ENCODE measurements at regions not wholly inside any gene's neighbourhood (a gene's known extent, or its start where the extent isn't known, plus 50 kb on each side); places are given as distances from the start of the nearest gene placed in this dataset.

GRCh38 chr15:59838900-59839299 lies 149.8 kb upstream of the BNIP2 start:
- Mint-ChIP-seq H3K4me1 (peaks cover 10 to 58% (median 44%) of the 10 kb centered on the region in 7 donors), H3K27me3 (peaks cover 0 to 12% (median 0%) of the 10 kb centered on the region in 5 donors), H3K9me3 (peaks cover 0 to 9% (median 0%) of the 10 kb centered on the region in 11 donors), H3K4me3 (peak overlapping the region; percentile 27 to 67 (median 62)), H3K36me3 (peaks cover 0 to 9% (median 0%) of the 10 kb centered on the region in 5 donors), H3K27ac (peak overlapping the region in 8 of 9 donors; percentile 33 to 84 (median 64))
- POLR2A ChIA-PET, result interaction anchor here (0.5 kb wide), 1 partner anchor 688 kb away, joined by 3 read pairs; no protein-coding TSS in a partner anchor
- DNase-seq (peak in 2 of 9 donors; percentile 11 to 19), ATAC-seq (peak; percentile 24)
- no peak overlapping the region for H3K27ac ChIP-seq (ENCODE audit: low read depth, low read length)
- intact Hi-C loops (cut with micrococcal nuclease), result loop anchor here in 1 of 2 donors (2.0 to 5.0 kb wide), 2 partner anchors 37 to 50 kb away; no protein-coding TSS in a partner anchor
- H3K9me3 ChIP-seq (ENCODE audit: control insufficient read depth in 2 of 3, low read length in 3 of 3), result no peaks in the 10 kb centered on the region
- no peaks in the 10 kb centered on the region for H3K27me3 ChIP-seq (ENCODE audit: control insufficient read depth in 2 of 2, insufficient read depth in 2 of 2, low read length in 2 of 2)
- CTCF ChIA-PET, result interaction anchor here (0.9 kb wide), 1 partner anchor 80 kb away, joined by 3 read pairs; no protein-coding TSS in a partner anchor
- peaks cover 0 to 14% of the 10 kb centered on the region in 2 donors for H3K4me1 ChIP-seq (ENCODE audit: control insufficient read depth in 2 of 2, insufficient read depth in 2 of 2, low read length in 2 of 2)
- H3K4me3 ChIP-seq (ENCODE audit: low read length), result no peak overlapping the region
- no peaks in the 10 kb centered on the region for H3K36me3 ChIP-seq (ENCODE audit: control insufficient read depth in 2 of 3, insufficient read depth in 3 of 3, low read length in 3 of 3)

- Mint-ChIP-seq H3K9me3 (peaks cover 0 to 3% (median 0%) of the 10 kb centered on the region in 11 donors), H3K4me1 (peaks cover 10 to 61% (median 44%) of the 10 kb centered on the region in 7 donors), H3K27ac (peak overlapping the region in 1 of 9 donors; percentile 17), H3K4me3 (no peak overlapping the region), H3K36me3 (peaks cover 0 to 6% (median 0%) of the 10 kb centered on the region in 5 donors), H3K27me3 (peaks cover 0 to 1% (median 0%) of the 10 kb centered on the region in 5 donors)
- no peaks in the 10 kb centered on the region for H3K36me3 ChIP-seq (ENCODE audit: control insufficient read depth in 2 of 3, insufficient read depth in 3 of 3, low read length in 3 of 3)
- ATAC-seq (no peak), DNase-seq (no peak)
- CTCF ChIA-PET, result interaction anchor here (1.5 kb wide), 1 partner anchor 80 kb away, joined by 4 read pairs; no protein-coding TSS in a partner anchor
- peaks cover 0 to 14% of the 10 kb centered on the region in 2 donors for H3K4me1 ChIP-seq (ENCODE audit: control insufficient read depth in 2 of 2, insufficient read depth in 2 of 2, low read length in 2 of 2)
- intact Hi-C loops (cut with micrococcal nuclease), result loop anchor here in 1 of 2 donors (5.0 kb wide), 1 partner anchor 33 kb away; no protein-coding TSS in a partner anchor
- no peak overlapping the region for H3K27ac ChIP-seq (ENCODE audit: low read depth, low read length)
- no peak overlapping the region for H3K4me3 ChIP-seq (ENCODE audit: low read length)
- H3K9me3 ChIP-seq (ENCODE audit: control insufficient read depth in 2 of 3, low read length in 3 of 3), result no peaks in the 10 kb centered on the region
- POLR2A ChIA-PET, result interaction anchor here (0.6 kb wide), 1 partner anchor 12 kb away, joined by 3 read pairs; no protein-coding TSS in a partner anchor
- H3K27me3 ChIP-seq (ENCODE audit: control insufficient read depth in 2 of 2, insufficient read depth in 2 of 2, low read length in 2 of 2), result no peaks in the 10 kb centered on the region
These were observed 146.7 kb upstream of the BNIP2 start for GRCh38 chr15:59835776-59836175.

- intact Hi-C loops (cut with micrococcal nuclease), result no loop called here
- ChIA-PET POLR2A (interaction anchor here (0.5 kb wide), 1 partner anchor 15 kb away, joined by 3 read pairs; no protein-coding TSS in a partner anchor), CTCF (interaction anchor here (1.5 kb wide), 1 partner anchor 82 kb away, joined by 4 read pairs; no protein-coding TSS in a partner anchor)
- H3K36me3 ChIP-seq (ENCODE audit: control insufficient read depth in 2 of 3, insufficient read depth in 3 of 3, low read length in 3 of 3), result no peaks in the 10 kb centered on the region
- Mint-ChIP-seq H3K4me3 (peak overlapping the region in 2 of 10 donors; percentile 4 to 46), H3K27me3 (peaks cover 0 to 9% (median 0%) of the 10 kb centered on the region in 5 donors), H3K27ac (peak overlapping the region in 1 of 9 donors; percentile 55), H3K36me3 (peaks cover 0 to 6% (median 0%) of the 10 kb centered on the region in 5 donors), H3K4me1 (peaks cover 10 to 52% (median 36%) of the 10 kb centered on the region in 7 donors), H3K9me3 (peaks cover 0 to 1% (median 0%) of the 10 kb centered on the region in 11 donors)
- ATAC-seq, result no peak
- no peaks in the 10 kb centered on the region for H3K27me3 ChIP-seq (ENCODE audit: control insufficient read depth in 2 of 2, insufficient read depth in 2 of 2, low read length in 2 of 2)
- H3K4me1 ChIP-seq (ENCODE audit: control insufficient read depth in 2 of 2, insufficient read depth in 2 of 2, low read length in 2 of 2), result peaks cover 0 to 14% of the 10 kb centered on the region in 2 donors
- no peaks in the 10 kb centered on the region for H3K9me3 ChIP-seq (ENCODE audit: control insufficient read depth in 2 of 3, low read length in 3 of 3)
- H3K27ac ChIP-seq (ENCODE audit: low read depth, low read length), result no peak overlapping the region
- DNase-seq, result no peak
- no peak overlapping the region for H3K4me3 ChIP-seq (ENCODE audit: low read length)
These were observed 145.4 kb upstream of the BNIP2 start for GRCh38 chr15:59834528-59834927.

GRCh38 chr15:59833366-59833765 lies 144.2 kb upstream of the BNIP2 start:
- peaks cover 0 to 6% (median 0%) of the 10 kb centered on the region in 5 donors for H3K36me3 Mint-ChIP-seq
- intact Hi-C loops (cut with micrococcal nuclease), result no loop called here
- Histone ChIP-seq H3K27me3 (ENCODE audit: control insufficient read depth in 2 of 2, insufficient read depth in 2 of 2, low read length in 2 of 2) (no peaks in the 10 kb centered on the region), H3K36me3 (ENCODE audit: control insufficient read depth in 2 of 3, insufficient read depth in 3 of 3, low read length in 3 of 3) (no peaks in the 10 kb centered on the region), H3K4me3 (ENCODE audit: low read length) (no peak overlapping the region), H3K9me3 (ENCODE audit: control insufficient read depth in 2 of 3, low read length in 3 of 3) (no peaks in the 10 kb centered on the region), H3K4me1 (ENCODE audit: control insufficient read depth in 2 of 2, insufficient read depth in 2 of 2, low read length in 2 of 2) (peaks cover 0 to 6% of the 10 kb centered on the region in 2 donors), H3K27ac (ENCODE audit: low read depth, low read length) (no peak overlapping the region)
- H3K9me3 Mint-ChIP-seq, result peaks cover 0 to 1% (median 0%) of the 10 kb centered on the region in 11 donors
- DNase-seq (no peak), ATAC-seq (no peak)
- H3K4me3 Mint-ChIP-seq, result no peak overlapping the region
- peaks cover 3 to 43% (median 27%) of the 10 kb centered on the region in 7 donors for H3K4me1 Mint-ChIP-seq
- POLR2A ChIA-PET, result no interaction called here
- CTCF ChIA-PET, result no interaction called here
- peaks cover 0 to 17% (median 0%) of the 10 kb centered on the region in 5 donors for H3K27me3 Mint-ChIP-seq
- no peak overlapping the region for H3K27ac Mint-ChIP-seq

GRCh38 chr15:59830873-59831272 lies 141.8 kb upstream of the BNIP2 start:
- Mint-ChIP-seq H3K36me3 (peaks cover 0 to 4% (median 0%) of the 10 kb centered on the region in 5 donors), H3K9me3 (no peaks in the 10 kb centered on the region), H3K4me1 (peaks cover 0 to 23% (median 13%) of the 10 kb centered on the region in 7 donors), H3K27me3 (peaks cover 0 to 32% (median 0%) of the 10 kb centered on the region in 5 donors), H3K27ac (peak overlapping the region in 1 of 9 donors; percentile 25), H3K4me3 (no peak overlapping the region)
- CTCF ChIA-PET, result no interaction called here
- POLR2A ChIA-PET, result no interaction called here
- intact Hi-C loops (cut with micrococcal nuclease), result no loop called here
- Histone ChIP-seq H3K27me3 (ENCODE audit: control insufficient read depth in 2 of 2, insufficient read depth in 2 of 2, low read length in 2 of 2) (no peaks in the 10 kb centered on the region), H3K4me1 (ENCODE audit: control insufficient read depth in 2 of 2, insufficient read depth in 2 of 2, low read length in 2 of 2) (no peaks in the 10 kb centered on the region), H3K4me3 (ENCODE audit: low read length) (no peak overlapping the region), H3K36me3 (ENCODE audit: control insufficient read depth in 2 of 3, insufficient read depth in 3 of 3, low read length in 3 of 3) (no peaks in the 10 kb centered on the region), H3K9me3 (ENCODE audit: control insufficient read depth in 2 of 3, low read length in 3 of 3) (no peaks in the 10 kb centered on the region), H3K27ac (ENCODE audit: low read depth, low read length) (no peak overlapping the region)
- ATAC-seq (no peak), DNase-seq (no peak)

- H3K27me3 ChIP-seq (ENCODE audit: control insufficient read depth in 2 of 2, insufficient read depth in 2 of 2, low read length in 2 of 2), result no peaks in the 10 kb centered on the region
- H3K4me3 ChIP-seq (ENCODE audit: low read length), result no peak overlapping the region
- Mint-ChIP-seq H3K27ac (peak overlapping the region in 3 of 9 donors; percentile 13 to 25 (median 24)), H3K36me3 (peaks cover 0 to 3% (median 0%) of the 10 kb centered on the region in 5 donors), H3K4me1 (peaks cover 0 to 17% (median 7%) of the 10 kb centered on the region in 7 donors), H3K9me3 (no peaks in the 10 kb centered on the region), H3K4me3 (no peak overlapping the region), H3K27me3 (peaks cover 0 to 34% (median 0%) of the 10 kb centered on the region in 5 donors)
- H3K9me3 ChIP-seq (ENCODE audit: control insufficient read depth in 2 of 3, low read length in 3 of 3), result no peaks in the 10 kb centered on the region
- intact Hi-C loops (cut with micrococcal nuclease), result no loop called here
- POLR2A ChIA-PET, result interaction anchor here (0.6 to 1.0 kb wide), 2 partner anchors 21 to 27 kb away, joined by 3 read pairs; no protein-coding TSS in a partner anchor
- CTCF ChIA-PET, result no interaction called here
- no peaks in the 10 kb centered on the region for H3K4me1 ChIP-seq (ENCODE audit: control insufficient read depth in 2 of 2, insufficient read depth in 2 of 2, low read length in 2 of 2)
- DNase-seq, result no peak
- no peak for ATAC-seq
- H3K36me3 ChIP-seq (ENCODE audit: control insufficient read depth in 2 of 3, insufficient read depth in 3 of 3, low read length in 3 of 3), result no peaks in the 10 kb centered on the region
- no peak overlapping the region for H3K27ac ChIP-seq (ENCODE audit: low read depth, low read length)
These were observed 141.0 kb upstream of the BNIP2 start for GRCh38 chr15:59830098-59830497.
